ENCODE measurements at regions not wholly inside any gene's neighbourhood (a gene's known extent, or its start where the extent isn't known, plus 50 kb on each side); places are given as distances from the start of the nearest gene placed in this dataset.

DNA sequence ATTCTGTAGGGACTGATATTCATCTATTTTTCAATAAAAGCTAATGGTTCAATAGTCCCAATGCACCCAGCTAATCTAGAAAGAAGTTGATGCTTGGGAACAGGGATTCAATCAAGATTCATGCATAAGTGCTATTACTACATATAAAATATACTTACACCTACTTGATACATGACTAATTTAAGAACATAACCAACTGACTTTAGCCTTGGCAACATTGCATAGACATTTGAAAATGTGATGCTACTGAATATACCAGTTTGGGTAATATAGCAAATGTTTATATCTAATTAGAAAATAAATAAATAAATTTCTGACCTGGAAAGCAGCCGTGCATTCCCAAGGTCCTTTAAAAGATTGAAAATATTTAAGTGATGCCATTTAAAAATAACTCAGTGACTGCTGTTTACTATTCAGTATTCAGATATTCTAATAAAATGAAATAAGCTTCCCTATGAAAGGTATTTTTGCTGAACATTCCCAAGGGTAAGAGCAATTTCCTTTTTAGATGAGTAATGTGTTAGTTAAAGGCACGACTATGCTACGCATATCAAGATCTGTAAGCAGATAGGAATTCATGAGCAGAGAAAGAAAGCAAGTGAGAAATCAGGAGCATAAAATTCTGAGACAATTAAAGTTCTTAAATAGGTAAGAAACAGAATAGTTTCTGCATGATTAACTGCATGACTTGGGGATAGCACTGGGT, 160.6 kb upstream of the SYT1 start (continued):
- TF ChIP-seq, protein P1, sequence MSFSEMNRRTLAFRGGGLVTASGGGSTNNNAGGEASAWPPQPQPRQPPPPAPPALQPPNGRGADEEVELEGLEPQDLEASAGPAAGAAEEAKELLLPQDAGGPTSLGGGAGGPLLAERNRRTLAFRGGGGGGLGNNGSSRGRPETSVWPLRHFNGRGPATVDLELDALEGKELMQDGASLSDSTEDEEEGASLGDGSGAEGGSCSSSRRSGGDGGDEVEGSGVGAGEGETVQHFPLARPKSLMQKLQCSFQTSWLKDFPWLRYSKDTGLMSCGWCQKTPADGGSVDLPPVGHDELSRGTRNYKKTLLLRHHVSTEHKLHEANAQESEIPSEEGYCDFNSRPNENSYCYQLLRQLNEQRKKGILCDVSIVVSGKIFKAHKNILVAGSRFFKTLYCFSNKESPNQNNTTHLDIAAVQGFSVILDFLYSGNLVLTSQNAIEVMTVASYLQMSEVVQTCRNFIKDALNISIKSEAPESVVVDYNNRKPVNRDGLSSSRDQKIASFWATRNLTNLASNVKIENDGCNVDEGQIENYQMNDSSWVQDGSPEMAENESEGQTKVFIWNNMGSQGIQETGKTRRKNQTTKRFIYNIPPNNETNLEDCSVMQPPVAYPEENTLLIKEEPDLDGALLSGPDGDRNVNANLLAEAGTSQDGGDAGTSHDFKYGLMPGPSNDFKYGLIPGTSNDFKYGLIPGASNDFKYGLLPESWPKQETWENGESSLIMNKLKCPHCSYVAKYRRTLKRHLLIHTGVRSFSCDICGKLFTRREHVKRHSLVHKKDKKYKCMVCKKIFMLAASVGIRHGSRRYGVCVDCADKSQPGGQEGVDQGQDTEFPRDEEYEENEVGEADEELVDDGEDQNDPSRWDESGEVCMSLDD (tag by site-specific recombination; IDR thresholded peaks at IDR 0.05): no peak
- TF ChIP-seq ZNF600 (tag by site-specific recombination; IDR thresholded peaks at IDR 0.05) (no peak), ZNF221 (tag by site-specific recombination; IDR thresholded peaks at IDR 0.05; ENCODE audit: borderline replicate concordance) (no peak), ZNF48 (tag by site-specific recombination; IDR thresholded peaks at IDR 0.05) (no peak), ZNF138 (tag by site-specific recombination; IDR thresholded peaks at IDR 0.05; ENCODE audit: borderline replicate concordance) (no peak), ZNF664 (tag by site-specific recombination; IDR thresholded peaks at IDR 0.05) (no peak), ZNF624 (tag by site-specific recombination; IDR thresholded peaks at IDR 0.05) (no peak), HOXA7 (CRISPR knock-in tag; IDR thresholded peaks at IDR 0.05; ENCODE audit: borderline replicate concordance) (no peak), ZNF792 (tag by site-specific recombination; IDR thresholded peaks at IDR 0.05) (no peak)

GRCh38 chr12:78711954-78712353, 152.6 kb upstream of the SYT1 start:
- no peak for TF ChIP-seq KLF1 (tag by site-specific recombination; IDR thresholded peaks at IDR 0.05)
- no peak for TF ChIP-seq ZNF473 (tag by site-specific recombination; IDR thresholded peaks at IDR 0.05)
- H3K4me1 ChIP-seq (ENCODE audit: control insufficient read depth, insufficient read depth, low read length): no peaks in the 10 kb centered on the region
- H3K9me3 ChIP-seq (ENCODE audit: control insufficient read depth, insufficient read depth, low read depth, low read length): no peaks in the 10 kb centered on the region
- H3K36me3 ChIP-seq (ENCODE audit: control insufficient read depth in 2 of 2, insufficient read depth in 1 of 2, low read length in 2 of 2): no peaks in the 10 kb centered on the region
- ChIA-PET CTCF (no interaction called here), POLR2A (no interaction called here)
- H3K27ac ChIP-seq (ENCODE audit: extremely low read depth, low read depth, low read length): no peak overlapping the region
- no peak overlapping the region for H3K4me3 ChIP-seq (ENCODE audit: low read depth, low read length)

- CTCF ChIA-PET: no interaction called here
- TF ChIP-seq, protein P2, sequence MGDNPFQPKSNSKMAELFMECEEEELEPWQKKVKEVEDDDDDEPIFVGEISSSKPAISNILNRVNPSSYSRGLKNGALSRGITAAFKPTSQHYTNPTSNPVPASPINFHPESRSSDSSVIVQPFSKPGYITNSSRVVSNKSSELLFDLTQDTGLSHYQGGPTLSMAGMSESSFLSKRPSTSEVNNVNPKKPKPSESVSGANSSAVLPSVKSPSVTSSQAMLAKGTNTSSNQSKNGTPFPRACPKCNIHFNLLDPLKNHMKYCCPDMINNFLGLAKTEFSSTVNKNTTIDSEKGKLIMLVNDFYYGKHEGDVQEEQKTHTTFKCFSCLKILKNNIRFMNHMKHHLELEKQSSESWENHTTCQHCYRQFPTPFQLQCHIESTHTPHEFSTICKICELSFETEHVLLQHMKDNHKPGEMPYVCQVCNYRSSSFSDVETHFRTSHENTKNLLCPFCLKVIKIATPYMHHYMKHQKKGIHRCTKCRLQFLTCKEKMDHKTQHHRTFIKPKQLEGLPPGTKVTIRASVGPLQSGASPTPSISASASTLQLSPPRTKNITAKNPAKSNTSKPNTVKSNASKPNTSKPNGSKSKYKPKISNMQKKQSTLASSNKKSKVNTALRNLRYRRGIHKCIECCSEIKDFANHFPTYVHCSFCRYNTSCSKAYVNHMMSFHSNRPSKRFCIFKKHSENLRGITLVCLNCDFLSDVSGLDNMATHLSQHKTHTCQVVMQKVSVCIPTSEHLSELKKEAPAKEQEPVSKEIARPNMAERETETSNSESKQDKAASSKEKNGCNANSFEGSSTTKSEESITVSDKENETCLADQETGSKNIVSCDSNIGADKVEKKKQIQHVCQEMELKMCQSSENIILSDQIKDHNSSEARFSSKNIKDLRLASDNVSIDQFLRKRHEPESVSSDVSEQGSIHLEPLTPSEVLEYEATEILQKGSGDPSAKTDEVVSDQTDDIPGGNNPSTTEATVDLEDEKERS (tag by site-specific recombination; IDR thresholded peaks at IDR 0.05): no peak
- TF ChIP-seq ZNF521 (tag by site-specific recombination; IDR thresholded peaks at IDR 0.05) (no peak), KLF16 (tag by site-specific recombination; IDR thresholded peaks at IDR 0.05) (no peak), ZNF24 (tag by site-specific recombination; IDR thresholded peaks at IDR 0.05) (no peak), ZNF510 (tag by site-specific recombination; IDR thresholded peaks at IDR 0.05; ENCODE audit: insufficient replicate concordance) (no peak), ZNF629 (tag by site-specific recombination; IDR thresholded peaks at IDR 0.05) (no peak), ZIC2 (tag by site-specific recombination; IDR thresholded peaks at IDR 0.05) (no peak), REPIN1 (tag by site-specific recombination; IDR thresholded peaks at IDR 0.05; ENCODE audit: low read depth) (no peak), MZF1 (tag by site-specific recombination; IDR thresholded peaks at IDR 0.05; ENCODE audit: borderline replicate concordance) (no peak), ZNF366 (tag by site-specific recombination; conservative IDR thresholded peaks at IDR 0.05) (no peak)
- TF ChIP-seq, protein P3, sequence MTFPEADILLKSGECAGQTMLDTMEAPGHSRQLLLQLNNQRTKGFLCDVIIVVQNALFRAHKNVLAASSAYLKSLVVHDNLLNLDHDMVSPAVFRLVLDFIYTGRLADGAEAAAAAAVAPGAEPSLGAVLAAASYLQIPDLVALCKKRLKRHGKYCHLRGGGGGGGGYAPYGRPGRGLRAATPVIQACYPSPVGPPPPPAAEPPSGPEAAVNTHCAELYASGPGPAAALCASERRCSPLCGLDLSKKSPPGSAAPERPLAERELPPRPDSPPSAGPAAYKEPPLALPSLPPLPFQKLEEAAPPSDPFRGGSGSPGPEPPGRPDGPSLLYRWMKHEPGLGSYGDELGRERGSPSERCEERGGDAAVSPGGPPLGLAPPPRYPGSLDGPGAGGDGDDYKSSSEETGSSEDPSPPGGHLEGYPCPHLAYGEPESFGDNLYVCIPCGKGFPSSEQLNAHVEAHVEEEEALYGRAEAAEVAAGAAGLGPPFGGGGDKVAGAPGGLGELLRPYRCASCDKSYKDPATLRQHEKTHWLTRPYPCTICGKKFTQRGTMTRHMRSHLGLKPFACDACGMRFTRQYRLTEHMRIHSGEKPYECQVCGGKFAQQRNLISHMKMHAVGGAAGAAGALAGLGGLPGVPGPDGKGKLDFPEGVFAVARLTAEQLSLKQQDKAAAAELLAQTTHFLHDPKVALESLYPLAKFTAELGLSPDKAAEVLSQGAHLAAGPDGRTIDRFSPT (tag by site-specific recombination; IDR thresholded peaks at IDR 0.05): no peak
- TF ChIP-seq, protein P4, sequence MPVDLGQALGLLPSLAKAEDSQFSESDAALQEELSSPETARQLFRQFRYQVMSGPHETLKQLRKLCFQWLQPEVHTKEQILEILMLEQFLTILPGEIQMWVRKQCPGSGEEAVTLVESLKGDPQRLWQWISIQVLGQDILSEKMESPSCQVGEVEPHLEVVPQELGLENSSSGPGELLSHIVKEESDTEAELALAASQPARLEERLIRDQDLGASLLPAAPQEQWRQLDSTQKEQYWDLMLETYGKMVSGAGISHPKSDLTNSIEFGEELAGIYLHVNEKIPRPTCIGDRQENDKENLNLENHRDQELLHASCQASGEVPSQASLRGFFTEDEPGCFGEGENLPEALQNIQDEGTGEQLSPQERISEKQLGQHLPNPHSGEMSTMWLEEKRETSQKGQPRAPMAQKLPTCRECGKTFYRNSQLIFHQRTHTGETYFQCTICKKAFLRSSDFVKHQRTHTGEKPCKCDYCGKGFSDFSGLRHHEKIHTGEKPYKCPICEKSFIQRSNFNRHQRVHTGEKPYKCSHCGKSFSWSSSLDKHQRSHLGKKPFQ (tag by site-specific recombination; IDR thresholded peaks at IDR 0.05): no peak
- POLR2A ChIA-PET: no interaction called here
Observed at GRCh38 chr12:78712834-78713481, 151.6 kb upstream of the SYT1 start.

More at GRCh38 chr12:78712834-78713481, 151.6 kb upstream of the SYT1 start:
- H3K9me3 ChIP-seq (ENCODE audit: control insufficient read depth, insufficient read depth, low read depth, low read length): no peaks in the 10 kb centered on the region
- no peak overlapping the region for H3K27ac ChIP-seq (ENCODE audit: extremely low read depth, low read depth, low read length)
- no peak overlapping the region for H3K4me3 ChIP-seq (ENCODE audit: low read depth, low read length)
- H3K4me1 ChIP-seq (ENCODE audit: control insufficient read depth, insufficient read depth, low read length): no peaks in the 10 kb centered on the region
- H3K36me3 ChIP-seq (ENCODE audit: control insufficient read depth in 2 of 2, insufficient read depth in 1 of 2, low read length in 2 of 2): no peaks in the 10 kb centered on the region

Data from HEK293 (cell line).